Ectodermal cell (in vitro differentiated cells): ENCODE measurements at regions not wholly inside any gene's neighbourhood (a gene's known extent, or its start where the extent isn't known, plus 50 kb on each side); places are given as distances from the start of the nearest gene placed in this dataset.

ENCODE experiments used
- H3K27ac ChIP-seq: 2 replicates; pipeline ENCODE4 v1.7.0; 2013; ENCODE audit warnings: mild to moderate bottlenecking, low read depth, low read length; ENCODE audit not compliant: insufficient read depth, poor library complexity, severe bottlenecking
- H3K27me3 ChIP-seq: 2 replicates; pipeline ENCODE4 v1.7.0; 2013; ENCODE audit warnings: mild to moderate bottlenecking, low read length; ENCODE audit not compliant: insufficient read depth, control insufficient read depth, poor library complexity, severe bottlenecking
- H3K36me3 ChIP-seq: one replicate; pipeline ENCODE4 v1.7.0; 2013; ENCODE audit warnings: low read length; ENCODE audit not compliant: control insufficient read depth, insufficient read depth
- H3K4me1 ChIP-seq: one replicate; pipeline ENCODE4 v1.7.0; 2013; ENCODE audit warnings: low read length; ENCODE audit not compliant: control insufficient read depth, insufficient read depth
- H3K4me3 ChIP-seq: 2 replicates; pipeline ENCODE4 v1.7.0; 2013; ENCODE audit warnings: low read depth, low read length, control low read depth; ENCODE audit not compliant: insufficient read depth
- H3K9me3 ChIP-seq: 2 replicates; pipeline ENCODE4 v1.7.0; 2013; ENCODE audit warnings: mild to moderate bottlenecking, low read length, moderate library complexity; ENCODE audit not compliant: control insufficient read depth
- WGBS, 2 experiments: methylation state at CpG; one replicate each; pipeline ENCODE4 v1.1.7; 2013; ENCODE audit warnings: missing lambda C conversion rate in 2 of 2; 5-methylcytosine and 5-hydroxymethylcytosine counted together

DNA sequence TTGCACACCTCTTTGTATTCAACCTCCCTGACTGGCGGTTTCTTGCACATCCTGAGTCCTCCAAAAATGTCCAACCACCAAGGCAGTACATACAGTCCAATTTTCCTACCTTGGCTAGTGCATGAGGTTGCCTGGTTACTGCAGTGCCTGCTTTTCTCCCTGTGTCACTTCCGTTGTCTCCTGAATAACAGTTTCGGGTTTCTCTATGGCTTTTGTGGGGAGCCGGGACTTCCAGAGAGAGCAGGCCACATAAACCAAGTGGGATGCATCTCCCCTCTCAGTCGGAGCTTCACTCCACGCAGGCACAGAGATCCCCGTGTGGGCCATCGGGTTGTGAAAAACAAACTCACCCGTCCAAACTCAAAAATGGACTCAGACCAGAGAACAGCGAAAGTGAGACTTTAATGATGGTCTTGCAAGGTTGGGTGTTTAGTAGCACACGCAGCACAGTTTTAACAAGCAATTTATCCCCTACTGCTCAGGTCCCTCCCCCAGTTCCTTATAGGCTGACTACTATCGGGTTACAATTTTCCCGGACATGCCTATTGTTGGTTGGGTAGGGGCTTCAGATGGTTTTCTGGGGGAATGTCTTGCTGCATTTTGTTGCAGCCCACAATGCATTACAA lies 173.1 kb downstream of the POU4F1 start:
- H3K27ac ChIP-seq, result peak overlapping the region; percentile 58
- no peaks in the 10 kb centered on the region for H3K36me3 ChIP-seq
- no peaks in the 10 kb centered on the region for H3K27me3 ChIP-seq
- H3K9me3 ChIP-seq, result no peaks in the 10 kb centered on the region
- 68 to 81% methylated on average over 12 to 13 of the region's 13 CpGs for WGBS, 2 experiments
- H3K4me3 ChIP-seq, result peak overlapping the region; percentile 5
- peaks cover 11% of the 10 kb centered on the region for H3K4me1 ChIP-seq

DNA sequence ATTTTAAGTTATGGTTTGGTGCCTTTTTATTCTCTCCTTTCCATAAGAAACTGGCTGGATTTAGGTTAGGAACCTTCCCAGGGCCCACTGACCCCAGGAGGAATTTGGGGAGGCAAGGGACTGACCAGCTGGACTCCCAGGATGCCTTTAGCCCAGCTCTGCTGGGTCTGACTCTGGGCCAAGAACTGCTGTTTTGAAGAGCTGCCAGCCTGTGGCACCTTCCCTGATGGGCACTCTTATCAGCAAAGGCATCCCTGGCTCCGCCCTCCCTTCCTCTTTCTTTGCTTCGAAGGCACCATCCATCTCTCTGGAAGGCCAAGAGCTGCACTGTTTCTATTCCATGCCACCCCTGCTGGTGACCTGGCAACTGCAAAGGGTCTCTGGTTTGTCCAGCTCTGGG lies 174.7 kb downstream of the POU4F1 start:
- Histone ChIP-seq H3K36me3 (no peaks in the 10 kb centered on the region), H3K27ac (no peak overlapping the region), H3K4me3 (no peak overlapping the region), H3K27me3 (no peaks in the 10 kb centered on the region), H3K4me1 (peaks cover 11% of the 10 kb centered on the region), H3K9me3 (no peaks in the 10 kb centered on the region)
- WGBS, 2 experiments, result 87 to 92% methylated on average over 2 of the region's 2 CpGs

DNA sequence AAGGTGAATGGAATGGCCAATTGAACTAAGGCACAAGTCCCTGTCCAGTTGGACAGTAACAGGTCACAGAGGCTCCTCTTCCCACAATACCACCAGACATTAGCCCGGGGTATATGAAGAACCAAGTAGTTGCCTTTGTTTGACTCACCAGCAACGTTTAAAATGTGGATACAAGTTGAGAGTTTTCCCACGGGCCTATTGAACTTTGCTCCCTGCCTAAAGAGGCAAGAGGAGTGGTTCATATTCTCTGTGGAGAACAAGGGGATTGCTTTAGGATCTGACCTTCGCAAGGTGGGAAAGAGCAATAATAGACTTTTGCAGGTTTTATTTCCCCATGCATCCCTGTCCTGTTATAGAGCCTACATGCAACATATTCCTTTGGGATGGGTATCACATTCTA lies 177.2 kb downstream of the POU4F1 start:
- WGBS, 2 experiments, result 90 to 91% methylated on average over 4 of the region's 4 CpGs
- Histone ChIP-seq H3K27me3 (no peaks in the 10 kb centered on the region), H3K4me1 (peaks cover 11% of the 10 kb centered on the region), H3K9me3 (no peaks in the 10 kb centered on the region), H3K27ac (no peak overlapping the region), H3K4me3 (no peak overlapping the region), H3K36me3 (no peaks in the 10 kb centered on the region)

DNA sequence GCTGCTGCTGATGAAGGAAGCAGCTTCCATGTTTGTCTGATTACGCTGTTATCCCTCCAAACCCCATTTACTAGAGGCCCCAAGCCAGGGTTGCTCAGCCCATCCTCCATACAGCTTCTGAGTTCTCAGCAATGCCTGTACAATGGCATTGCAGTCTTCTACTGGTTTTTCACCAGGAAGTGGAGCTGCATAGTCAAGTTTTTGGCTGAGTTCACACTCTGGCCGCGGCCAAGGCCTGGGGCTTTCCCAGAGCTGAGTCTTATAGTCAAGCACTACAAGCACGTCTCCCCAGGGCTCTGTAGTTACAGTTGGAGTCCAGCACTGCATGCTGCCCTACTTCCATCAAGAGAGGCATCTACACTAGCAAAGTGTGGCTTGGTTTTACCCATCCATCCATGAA lies 182.5 kb downstream of the POU4F1 start:
- H3K27me3 ChIP-seq, result no peaks in the 10 kb centered on the region
- H3K4me1 ChIP-seq, result no peaks in the 10 kb centered on the region
- WGBS, 2 experiments, result 91 to 93% methylated on average over 4 of the region's 4 CpGs
- H3K27ac ChIP-seq, result no peak overlapping the region
- H3K9me3 ChIP-seq, result no peaks in the 10 kb centered on the region
- H3K4me3 ChIP-seq, result no peak overlapping the region
- H3K36me3 ChIP-seq, result no peaks in the 10 kb centered on the region

DNA sequence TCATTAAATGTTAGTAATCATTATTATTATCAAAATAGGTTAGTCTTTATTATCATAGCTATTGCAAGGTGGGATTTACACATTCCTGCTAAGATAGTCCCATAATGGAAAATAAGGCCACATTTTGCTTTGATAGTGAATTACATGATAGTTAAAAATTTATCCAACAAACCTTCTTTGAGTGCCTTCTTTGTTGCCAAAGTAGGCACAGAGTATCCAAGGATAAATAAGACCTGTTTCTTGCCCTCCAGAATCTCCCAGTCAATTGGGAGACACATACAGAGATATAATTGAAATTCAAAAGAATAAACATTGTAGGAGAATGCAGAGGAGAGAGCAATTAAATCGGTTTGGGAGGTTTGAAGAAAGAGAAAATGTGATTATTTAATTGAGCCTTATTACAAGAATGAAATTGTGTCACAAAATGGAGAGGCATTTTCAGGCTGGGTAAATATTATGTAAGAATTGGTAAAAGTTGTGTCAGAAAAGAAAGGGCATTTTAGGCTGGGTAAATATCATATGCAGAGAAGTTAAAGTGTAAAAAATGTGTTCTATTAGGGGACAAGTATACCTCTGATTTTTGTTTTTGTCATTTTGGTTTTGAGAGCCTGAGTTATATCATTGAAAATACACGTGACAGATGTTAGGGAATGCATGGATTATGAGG lies 189.3 kb downstream of the POU4F1 start:
- no peak overlapping the region for H3K4me3 ChIP-seq
- H3K4me1 ChIP-seq, result no peaks in the 10 kb centered on the region
- no peaks in the 10 kb centered on the region for H3K9me3 ChIP-seq
- H3K36me3 ChIP-seq, result no peaks in the 10 kb centered on the region
- H3K27ac ChIP-seq, result no peak overlapping the region
- H3K27me3 ChIP-seq, result no peaks in the 10 kb centered on the region
- 82 to 89% methylated on average over 2 of the region's 2 CpGs for WGBS, 2 experiments

DNA sequence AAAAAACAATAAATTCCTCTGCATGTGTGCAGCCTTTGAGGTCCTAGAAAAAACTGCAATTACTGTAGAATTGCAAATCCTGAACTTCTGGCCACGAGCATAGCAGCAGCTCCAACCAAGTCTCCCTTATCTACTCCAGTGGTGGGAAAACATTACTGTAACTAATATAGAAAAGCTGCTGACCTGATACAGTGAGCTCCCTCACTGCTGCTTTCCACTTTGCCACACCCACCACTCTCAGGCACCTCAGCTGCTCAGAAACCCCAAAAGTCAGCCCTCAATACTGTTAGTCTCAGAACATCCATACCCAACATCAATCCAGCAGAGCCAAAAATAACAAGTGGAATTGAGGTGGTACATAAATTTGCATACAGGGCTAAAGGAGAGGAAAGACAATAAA lies 192.5 kb downstream of the POU4F1 start:
- no peak overlapping the region for H3K27ac ChIP-seq
- H3K27me3 ChIP-seq, result no peaks in the 10 kb centered on the region
- no peaks in the 10 kb centered on the region for H3K9me3 ChIP-seq
- no peak overlapping the region for H3K4me3 ChIP-seq
- H3K36me3 ChIP-seq, result no peaks in the 10 kb centered on the region
- WGBS, 2 experiments, result 88 to 98% methylated on average over 1 of the region's 1 CpG
- no peaks in the 10 kb centered on the region for H3K4me1 ChIP-seq

DNA sequence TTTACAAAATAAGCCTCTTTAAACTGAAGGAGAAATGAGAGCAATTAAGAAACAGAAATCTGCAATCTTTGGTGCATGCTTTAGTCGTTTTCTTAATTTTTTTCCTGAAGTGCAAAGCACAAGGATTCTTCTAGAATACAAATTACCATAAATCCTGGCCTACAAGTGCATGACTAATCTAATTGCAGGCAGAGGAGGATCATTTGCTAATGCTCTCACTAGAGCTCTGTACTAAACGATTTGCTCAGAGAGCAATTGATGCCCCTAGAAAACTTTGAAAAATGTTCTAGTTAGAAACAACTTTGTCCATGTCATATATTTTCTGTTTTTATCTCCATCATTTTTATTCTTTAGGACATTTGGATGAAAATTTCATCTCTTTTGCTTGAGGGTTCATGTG lies 193.2 kb downstream of the POU4F1 start:
- no peaks in the 10 kb centered on the region for H3K4me1 ChIP-seq
- H3K27ac ChIP-seq, result no peak overlapping the region
- no peaks in the 10 kb centered on the region for H3K9me3 ChIP-seq
- no peaks in the 10 kb centered on the region for H3K27me3 ChIP-seq
- 57 to 70% methylated on average over 2 of the region's 2 CpGs for WGBS, 2 experiments
- H3K36me3 ChIP-seq, result no peaks in the 10 kb centered on the region
- H3K4me3 ChIP-seq, result no peak overlapping the region

DNA sequence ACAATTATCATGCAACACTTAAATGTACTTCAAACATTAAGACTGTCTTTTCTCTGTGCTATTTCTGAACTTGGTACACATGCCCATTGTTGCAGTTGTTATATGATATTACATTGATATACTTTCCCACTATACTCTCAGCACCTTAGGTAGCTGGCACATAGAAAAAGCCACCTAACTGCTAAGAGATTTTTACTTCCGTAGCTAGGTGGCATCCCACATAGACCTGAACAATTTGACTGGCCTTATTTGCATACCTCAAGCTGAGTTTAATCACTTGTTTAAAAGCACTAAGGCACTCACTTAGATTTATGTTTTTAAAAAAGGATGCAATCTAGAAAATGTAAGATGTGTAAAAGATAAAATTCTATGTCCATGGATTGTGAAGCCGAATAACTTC lies 194.2 kb downstream of the POU4F1 start:
- Histone ChIP-seq H3K27me3 (no peaks in the 10 kb centered on the region), H3K27ac (no peak overlapping the region), H3K4me1 (no peaks in the 10 kb centered on the region), H3K9me3 (no peaks in the 10 kb centered on the region), H3K4me3 (no peak overlapping the region), H3K36me3 (no peaks in the 10 kb centered on the region)
- WGBS, 2 experiments, result 66 to 78% methylated on average over 2 of the region's 2 CpGs

DNA sequence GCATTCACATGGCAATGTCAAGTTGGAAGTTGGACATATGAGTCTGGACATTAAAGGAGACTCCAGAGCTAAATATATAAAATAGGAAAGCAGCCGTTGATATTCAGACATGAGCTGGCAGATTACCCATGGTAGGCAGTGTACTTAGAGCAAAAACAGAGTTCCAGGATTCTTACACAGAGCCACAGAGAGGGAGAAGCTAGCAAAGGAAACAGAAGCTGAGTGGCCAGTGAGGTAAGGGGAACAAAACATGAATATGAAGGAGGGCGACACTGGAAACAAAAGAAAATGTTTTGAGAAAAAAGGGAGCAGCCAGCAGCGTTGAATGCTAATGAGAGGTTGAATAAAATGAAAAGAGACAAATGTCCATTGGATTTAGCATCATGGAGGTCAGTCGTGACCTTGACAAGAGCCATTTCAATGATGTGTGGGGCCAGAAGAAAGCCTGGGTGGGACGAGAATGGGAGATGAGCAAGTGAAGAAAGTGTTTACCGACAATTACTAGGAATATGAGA lies 198.4 kb downstream of the POU4F1 start:
- H3K9me3 ChIP-seq, result no peaks in the 10 kb centered on the region
- peaks cover 28% of the 10 kb centered on the region for H3K4me1 ChIP-seq
- H3K27me3 ChIP-seq, result no peaks in the 10 kb centered on the region
- no peak overlapping the region for H3K4me3 ChIP-seq
- H3K27ac ChIP-seq, result no peak overlapping the region
- 86 to 88% methylated on average over 6 of the region's 6 CpGs for WGBS, 2 experiments
- no peaks in the 10 kb centered on the region for H3K36me3 ChIP-seq

DNA sequence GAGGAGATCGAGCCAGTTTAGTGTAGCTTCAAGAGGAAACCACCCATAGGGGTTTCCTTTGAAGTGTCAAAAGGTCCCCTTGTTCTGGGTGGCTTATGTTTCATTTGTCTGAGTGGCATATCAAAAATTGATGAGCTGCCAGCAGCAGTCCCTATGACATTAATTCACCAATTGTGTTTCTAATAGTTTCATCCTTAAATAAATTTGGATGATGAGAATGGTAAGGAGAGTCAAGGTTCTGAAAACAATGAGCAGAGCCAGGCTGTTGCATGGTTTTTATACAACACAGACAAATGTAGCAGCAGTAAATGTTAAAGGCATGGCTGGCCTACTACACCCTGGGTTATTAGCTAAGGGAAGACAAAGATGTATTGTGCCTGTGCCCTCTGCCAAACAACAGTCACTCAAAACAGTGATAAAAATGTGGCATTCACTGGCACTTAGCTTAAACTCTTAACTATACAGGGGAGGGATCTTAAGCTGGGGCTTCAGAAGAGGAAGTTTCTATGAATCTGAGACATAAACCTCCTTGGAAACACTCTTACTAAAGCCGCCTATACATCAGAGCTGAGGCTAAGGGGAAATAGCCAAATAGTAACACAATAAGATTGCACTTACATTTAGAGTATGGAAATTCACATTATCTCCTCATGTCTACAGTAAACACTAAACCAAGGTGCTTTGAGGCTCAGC lies 200.5 kb downstream of the POU4F1 start:
- Histone ChIP-seq H3K27ac (peak overlapping the region; percentile 62), H3K36me3 (no peaks in the 10 kb centered on the region), H3K4me1 (peaks cover 28% of the 10 kb centered on the region), H3K4me3 (no peak overlapping the region), H3K9me3 (no peaks in the 10 kb centered on the region), H3K27me3 (no peaks in the 10 kb centered on the region)
- WGBS, 2 experiments, result 38 to 47% methylated on average over 2 of the region's 2 CpGs
